CD14-positive monocyte (primary cell): ENCODE measurements at regions not wholly inside any gene's neighbourhood (a gene's known extent, or its start where the extent isn't known, plus 50 kb on each side); places are given as distances from the start of the nearest gene placed in this dataset.

Source experiments
- DNase-seq, 3 donors: peaks; one replicate each; pipeline ENCODE4 v3.0.0-alpha.2; 2011 to 2022
- H2AFZ ChIP-seq: 2 replicates; pipeline ENCODE4 v1.6.0; 2012; ENCODE audit warnings: mild to moderate bottlenecking, low read depth, low read length, inconsistent platforms; ENCODE audit not compliant: insufficient read depth, poor library complexity, severe bottlenecking
- H3K27ac ChIP-seq, 2 donors: 1 replicate in 1 of 2; 2 replicates in 1 of 2; pipeline ENCODE4 v1.5.1; 2012 to 2013; ENCODE audit warnings: low read length in 2 of 2, control low read depth in 1 of 2, inconsistent platforms in 1 of 2, low read depth in 1 of 2, mild to moderate bottlenecking in 1 of 2
- H3K27me3 ChIP-seq, 2 donors: one replicate each; pipeline versions ENCODE4 v1.6.0 to v1.6.1; 2011 to 2013; ENCODE audit warnings: low read length in 2 of 2; ENCODE audit not compliant: control insufficient read depth in 2 of 2, insufficient read depth in 2 of 2
- H3K36me3 ChIP-seq, 2 donors: replicated peaks in 1 of 2; 1 replicate in 1 of 2; 2 replicates in 1 of 2; pipeline versions ENCODE4 v1.5.1 to v1.6.1; 2012 to 2013; ENCODE audit warnings: low read length in 2 of 2, control low read depth in 1 of 2, inconsistent platforms in 1 of 2, mild to moderate bottlenecking in 1 of 2; ENCODE audit not compliant: insufficient read depth in 2 of 2, control insufficient read depth in 1 of 2
- H3K4me1 ChIP-seq, 2 donors: 1 replicate in 1 of 2; 2 replicates in 1 of 2; pipeline versions ENCODE4 v1.5.1 to v1.6.1; 2012 to 2013; ENCODE audit warnings: low read length in 2 of 2, control low read depth in 1 of 2, inconsistent platforms in 1 of 2, mild to moderate bottlenecking in 1 of 2, moderate library complexity in 1 of 2; ENCODE audit not compliant: insufficient read depth in 2 of 2, control insufficient read depth in 1 of 2
- H3K4me2 ChIP-seq: replicated peaks from 2 replicates; pipeline ENCODE3; 2012; ENCODE audit warnings: low read length, moderate library complexity, mild to moderate bottlenecking; ENCODE audit not compliant: poor library complexity, severe bottlenecking; ENCODE audit errors: extremely low read depth
- H3K4me3 ChIP-seq, 3 experiments: fragments of 200-600 bp in 1 of 3; sonication (generic) in 1 of 3; replicated peaks in 1 of 3; 1 replicate in 2 of 3; 2 replicates in 1 of 3; pipeline ENCODE4 v1.5.1; 2011 to 2013; ENCODE audit warnings: low read length in 3 of 3, mild to moderate bottlenecking in 3 of 3, control low read depth in 2 of 3, low read depth in 2 of 3, inconsistent platforms in 1 of 3, moderate library complexity in 1 of 3
- H3K79me2 ChIP-seq: 2 replicates; pipeline ENCODE4 v1.6.0; 2012; ENCODE audit warnings: mild to moderate bottlenecking, control low read depth, inconsistent platforms, low read length, moderate library complexity; ENCODE audit not compliant: insufficient read depth
- H3K9ac ChIP-seq: 2 replicates; pipeline ENCODE4 v1.6.0; 2017; ENCODE audit warnings: low read length, mild to moderate bottlenecking; ENCODE audit not compliant: insufficient read depth, poor library complexity, severe bottlenecking
- H3K9me3 ChIP-seq, 2 donors: replicated peaks in 1 of 2; 1 replicate in 1 of 2; 2 replicates in 1 of 2; pipeline versions ENCODE4 v1.5.1 to v1.6.1; 2012 to 2013; ENCODE audit warnings: low read length in 2 of 2, control low read depth in 1 of 2; ENCODE audit not compliant: control insufficient read depth in 1 of 2, insufficient read depth in 1 of 2
- H4K20me1 ChIP-seq: 2 replicates; pipeline ENCODE4 v1.6.0; 2012; ENCODE audit warnings: mild to moderate bottlenecking, low read length, control low read depth, moderate library complexity; ENCODE audit not compliant: insufficient read depth
- H3K27ac Mint-ChIP-seq, 7 donors: one replicate each; pipeline ENCODE4 v1.8.0; 2020; ENCODE audit warnings: mild to moderate bottlenecking in 7 of 7, mixed read lengths in 7 of 7, moderate library complexity in 6 of 7, inconsistent platforms in 2 of 7
- H3K27me3 Mint-ChIP-seq, 3 donors: one replicate each; pipeline ENCODE4 v1.8.0; 2021 to 2022; ENCODE audit warnings: low read depth in 3 of 3, mild to moderate bottlenecking in 3 of 3, mixed read lengths in 3 of 3, moderate library complexity in 3 of 3, inconsistent platforms in 1 of 3
- H3K36me3 Mint-ChIP-seq, 2 donors: one replicate each; pipeline ENCODE4 v1.8.0; 2020; ENCODE audit warnings: mixed read lengths in 2 of 2, inconsistent platforms in 1 of 2, mild to moderate bottlenecking in 1 of 2
- H3K4me1 Mint-ChIP-seq: one replicate; pipeline ENCODE4 v1.8.0; 2020; ENCODE audit warnings: mild to moderate bottlenecking, mixed read lengths
- H3K4me3 Mint-ChIP-seq, 2 donors: one replicate each; pipeline ENCODE4 v1.8.0; 2020; ENCODE audit warnings: mild to moderate bottlenecking in 2 of 2, mixed read lengths in 2 of 2, moderate library complexity in 1 of 2
- H3K9me3 Mint-ChIP-seq, 7 donors: one replicate each; pipeline ENCODE4 v1.8.0; 2020 to 2022; ENCODE audit warnings: mixed read lengths in 7 of 7, mild to moderate bottlenecking in 6 of 7, moderate library complexity in 6 of 7, inconsistent platforms in 2 of 7
- WGBS: methylation state at CpG from one replicate; pipeline ENCODE4 v1.1.5; 2013; ENCODE audit warnings: missing lambda C conversion rate; ENCODE audit not compliant: insufficient coverage; 5-methylcytosine and 5-hydroxymethylcytosine counted together
- intact Hi-C, 2 donors: fragments of 100-400 bp; cut with micrococcal nuclease; formaldehyde crosslinking; loops; one replicate each; pipeline versions ENCODE4 v1.15.0 to v1.15.1; 2023
- TF ChIP-seq, protein P1 (sequence below): fragments of 200-600 bp; IDR thresholded peaks from one replicate; pipeline ENCODE4 v1.8.0; 2022; ENCODE audit warnings: antibody characterized with exemption, mild to moderate bottlenecking

GRCh38 chr10:78181381-78182055 lies 147.9 kb downstream of the RPS24 start:
- DNase-seq: no peak
- intact Hi-C loops: no loop called here
- Mint-ChIP-seq H3K4me1 (no peaks in the 10 kb centered on the region), H3K9me3 (peaks cover 0 to 3% (median 0%) of the 10 kb centered on the region in 7 donors), H3K4me3 (no peak overlapping the region), H3K27ac (no peak overlapping the region), H3K27me3 (peaks cover 2 to 7% (median 5%) of the 10 kb centered on the region in 3 donors), H3K36me3 (no peaks in the 10 kb centered on the region)
- H3K9me3 ChIP-seq: no peaks in the 10 kb centered on the region
- TF ChIP-seq, protein P1, sequence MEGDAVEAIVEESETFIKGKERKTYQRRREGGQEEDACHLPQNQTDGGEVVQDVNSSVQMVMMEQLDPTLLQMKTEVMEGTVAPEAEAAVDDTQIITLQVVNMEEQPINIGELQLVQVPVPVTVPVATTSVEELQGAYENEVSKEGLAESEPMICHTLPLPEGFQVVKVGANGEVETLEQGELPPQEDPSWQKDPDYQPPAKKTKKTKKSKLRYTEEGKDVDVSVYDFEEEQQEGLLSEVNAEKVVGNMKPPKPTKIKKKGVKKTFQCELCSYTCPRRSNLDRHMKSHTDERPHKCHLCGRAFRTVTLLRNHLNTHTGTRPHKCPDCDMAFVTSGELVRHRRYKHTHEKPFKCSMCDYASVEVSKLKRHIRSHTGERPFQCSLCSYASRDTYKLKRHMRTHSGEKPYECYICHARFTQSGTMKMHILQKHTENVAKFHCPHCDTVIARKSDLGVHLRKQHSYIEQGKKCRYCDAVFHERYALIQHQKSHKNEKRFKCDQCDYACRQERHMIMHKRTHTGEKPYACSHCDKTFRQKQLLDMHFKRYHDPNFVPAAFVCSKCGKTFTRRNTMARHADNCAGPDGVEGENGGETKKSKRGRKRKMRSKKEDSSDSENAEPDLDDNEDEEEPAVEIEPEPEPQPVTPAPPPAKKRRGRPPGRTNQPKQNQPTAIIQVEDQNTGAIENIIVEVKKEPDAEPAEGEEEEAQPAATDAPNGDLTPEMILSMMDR: no peak
- no peak overlapping the region for H2AFZ ChIP-seq
- H3K9ac ChIP-seq: no peak overlapping the region
- WGBS: 100% methylated on average over 3 of the region's 6 CpGs
- no peaks in the 10 kb centered on the region for H4K20me1 ChIP-seq
- H3K79me2 ChIP-seq: no peaks in the 10 kb centered on the region
- H3K27ac ChIP-seq: no peak overlapping the region
- no peak overlapping the region for H3K4me3 ChIP-seq
- no peaks in the 10 kb centered on the region for H3K4me1 ChIP-seq
- H3K27me3 ChIP-seq: no peaks in the 10 kb centered on the region
- H3K4me2 ChIP-seq: no peak overlapping the region
- H3K36me3 ChIP-seq: no peaks in the 10 kb centered on the region

DNA sequence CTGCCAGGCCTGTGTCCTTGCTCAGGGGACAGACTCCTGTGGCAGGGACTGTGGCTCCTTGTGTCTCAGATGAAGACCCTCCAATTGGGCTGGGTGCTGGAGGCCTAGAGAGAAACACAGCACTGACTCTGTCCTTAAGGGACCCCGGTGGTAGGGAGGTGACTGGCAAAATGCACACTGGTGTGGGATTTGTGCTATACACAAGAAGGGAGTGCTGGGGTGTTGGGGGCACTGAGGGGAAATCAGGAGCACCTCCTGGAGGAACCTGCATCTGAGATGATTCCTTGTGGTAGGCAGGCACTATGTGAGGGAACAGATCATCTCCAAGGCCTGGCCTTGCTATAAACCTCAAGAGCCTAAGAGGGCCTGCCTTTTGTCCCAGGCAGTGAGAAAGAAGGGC lies 149.2 kb downstream of the RPS24 start:
- Histone ChIP-seq H3K4me1 (no peaks in the 10 kb centered on the region), H2AFZ (no peak overlapping the region), H3K36me3 (no peaks in the 10 kb centered on the region), H3K79me2 (no peaks in the 10 kb centered on the region), H3K4me2 (no peak overlapping the region), H3K9ac (no peak overlapping the region), H3K27ac (no peak overlapping the region), H3K4me3 (no peak overlapping the region), H4K20me1 (no peaks in the 10 kb centered on the region), H3K9me3 (no peaks in the 10 kb centered on the region), H3K27me3 (no peaks in the 10 kb centered on the region)
- no peak for DNase-seq
- Mint-ChIP-seq H3K27me3 (peaks cover under 1 to 7% (median 5%) of the 10 kb centered on the region in 3 donors), H3K4me3 (no peak overlapping the region), H3K9me3 (peaks cover 0 to 3% (median 0%) of the 10 kb centered on the region in 7 donors), H3K27ac (no peak overlapping the region), H3K4me1 (no peaks in the 10 kb centered on the region), H3K36me3 (no peaks in the 10 kb centered on the region)
- 86% methylated on average over 1 of the region's 1 CpG for WGBS
- TF ChIP-seq, protein P1: no peak
- intact Hi-C loops: no loop called here
